GM20431 (cell line): ENCODE measurements at regions not wholly inside any gene's neighbourhood (a gene's known extent, or its start where the extent isn't known, plus 50 kb on each side); places are given as distances from the start of the nearest gene placed in this dataset.

ENCODE experiments used
- in situ Hi-C: fragments of 300-500 bp; cut with MseI, MboI; formaldehyde crosslinking; loops from one replicate; pipeline ENCODE4 v1.15.0; 2020; ENCODE audit warnings: low sequenced_read_pairs; ENCODE audit not compliant: unreplicated experiment

GRCh38 chr11:116538677-116539076 lies 234.1 kb downstream of the BUD13 start:
- in situ Hi-C loops, result no loop called here

DNA sequence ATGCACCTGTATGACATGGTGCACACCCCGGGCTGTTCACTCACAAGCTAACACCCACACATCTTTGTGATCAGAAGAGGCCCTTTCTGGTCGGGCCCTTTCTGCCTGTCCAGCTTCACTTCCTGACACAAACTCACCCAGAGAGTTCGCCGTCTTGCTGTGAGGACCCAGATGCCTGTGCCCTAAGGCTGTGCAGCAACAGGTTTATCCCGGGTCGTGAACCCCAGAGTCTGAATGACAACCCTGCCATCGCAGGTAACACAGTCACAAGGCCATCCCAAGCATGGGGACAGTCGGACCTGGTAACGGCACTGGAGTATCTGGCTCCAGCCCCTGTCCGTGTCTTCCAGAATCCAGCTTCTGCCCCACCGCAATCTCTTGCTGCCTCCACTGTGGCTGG lies 235.1 kb downstream of the BUD13 start:
- in situ Hi-C loops, result no loop called here

DNA sequence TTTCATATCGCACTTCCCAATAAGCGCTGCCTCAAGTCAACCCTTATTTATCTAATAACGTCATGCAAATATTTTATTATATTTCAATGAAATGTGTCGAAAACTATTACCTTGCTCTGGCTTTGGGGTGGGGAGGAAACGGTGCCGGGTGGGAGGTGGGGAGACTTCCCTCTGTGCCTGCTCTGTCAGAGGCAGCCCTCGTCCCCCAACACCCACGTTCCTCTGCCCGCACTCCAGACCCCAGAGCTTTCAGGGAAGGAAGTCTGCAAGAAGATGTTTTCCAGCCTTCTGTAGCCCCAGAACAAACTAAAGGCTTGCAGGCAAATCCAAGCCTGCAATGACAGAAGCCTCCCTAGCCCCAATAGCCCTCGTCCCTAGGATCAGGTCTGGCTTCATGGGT lies 235.7 kb downstream of the BUD13 start:
- in situ Hi-C loops, result no loop called here

GRCh38 chr11:116536416-116536815 lies 236.4 kb downstream of the BUD13 start:
- in situ Hi-C loops, result no loop called here

- in situ Hi-C loops, result no loop called here
Observed at GRCh38 chr11:116535994-116536393, 236.8 kb downstream of the BUD13 start.

DNA sequence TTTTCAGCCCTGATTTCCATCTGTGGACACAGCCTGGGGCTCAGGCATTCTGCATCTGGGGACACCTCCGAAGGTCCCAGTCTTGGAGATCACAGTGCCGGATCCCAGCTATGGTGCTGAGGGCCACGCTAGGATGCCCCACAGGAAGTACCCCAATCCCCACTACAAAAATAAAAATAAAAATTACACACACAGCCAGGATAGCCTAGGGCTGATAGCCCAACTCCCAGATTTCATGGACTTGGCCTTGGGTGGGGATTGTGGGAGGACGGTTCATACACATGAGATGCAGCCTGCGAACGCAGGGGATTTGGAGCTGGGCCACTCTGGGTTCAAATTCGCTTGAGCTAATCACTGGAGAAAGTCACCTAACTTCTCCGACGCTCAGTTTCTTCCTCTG lies 237.7 kb downstream of the BUD13 start:
- in situ Hi-C loops, result no loop called here

DNA sequence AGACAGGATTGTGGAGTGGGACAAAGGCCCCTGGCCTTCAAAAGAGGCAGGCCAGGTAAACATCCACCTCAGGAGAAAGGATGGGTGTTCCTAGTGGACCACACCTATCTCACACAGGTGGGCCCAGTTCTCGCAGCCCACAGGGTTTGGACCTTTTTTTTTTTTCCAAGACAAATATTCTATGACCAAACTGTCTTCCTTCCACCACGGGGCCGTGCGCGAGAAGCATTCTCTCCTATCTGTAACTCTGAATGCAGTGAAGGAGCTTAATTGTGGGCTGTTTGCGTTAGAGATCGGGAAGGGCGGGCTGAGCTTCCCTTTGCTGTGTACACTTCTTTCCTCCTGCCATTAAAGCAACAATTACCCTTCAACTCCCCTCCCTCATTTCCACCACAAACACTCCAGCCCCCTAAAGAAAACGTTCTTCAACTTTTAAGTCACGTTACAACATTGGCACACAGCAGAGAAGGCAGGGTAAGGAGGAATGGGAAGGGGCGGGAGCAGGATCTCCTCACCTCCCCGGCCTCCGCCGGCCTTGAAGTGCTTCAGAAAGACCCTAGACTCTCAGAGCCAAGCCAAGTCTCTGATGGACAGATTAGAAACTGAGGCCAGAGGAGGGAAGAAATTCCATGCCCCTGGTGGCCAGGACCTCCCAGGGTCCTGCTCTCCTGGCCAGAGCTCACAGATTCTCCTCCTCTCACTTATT lies 238.4 kb downstream of the BUD13 start:
- in situ Hi-C loops, result no loop called here

DNA sequence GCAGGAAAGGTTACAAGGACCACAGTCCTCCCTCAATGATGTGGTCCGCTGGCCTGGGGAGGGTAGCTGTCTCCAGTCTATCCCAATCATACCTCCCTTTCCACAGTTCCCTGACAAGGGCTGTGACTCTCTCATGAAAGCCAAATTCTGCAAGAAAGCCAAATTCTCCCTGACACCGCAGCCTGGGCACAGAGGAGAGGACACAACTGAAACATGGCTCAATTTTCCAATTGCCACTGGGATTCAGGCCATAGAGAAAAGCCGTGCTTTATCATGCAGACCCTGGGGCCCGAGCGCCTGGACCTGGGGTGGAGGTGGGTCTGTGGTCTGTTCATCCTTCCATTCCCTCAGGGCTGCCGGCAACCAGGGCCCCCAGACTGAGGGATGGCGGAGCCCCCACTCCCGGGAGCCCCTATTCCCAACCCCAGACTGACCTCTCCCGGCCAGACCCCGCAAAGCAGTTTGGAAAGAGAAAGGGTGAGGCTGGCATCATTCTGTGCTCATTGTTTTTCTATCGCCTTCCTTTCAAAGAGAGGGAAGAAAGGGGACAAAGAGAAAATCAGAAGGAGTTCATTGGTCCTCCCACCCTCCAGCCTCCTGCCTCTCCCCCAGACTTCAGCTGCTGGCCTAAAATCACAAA lies 239.5 kb downstream of the BUD13 start:
- in situ Hi-C loops, result no loop called here

DNA sequence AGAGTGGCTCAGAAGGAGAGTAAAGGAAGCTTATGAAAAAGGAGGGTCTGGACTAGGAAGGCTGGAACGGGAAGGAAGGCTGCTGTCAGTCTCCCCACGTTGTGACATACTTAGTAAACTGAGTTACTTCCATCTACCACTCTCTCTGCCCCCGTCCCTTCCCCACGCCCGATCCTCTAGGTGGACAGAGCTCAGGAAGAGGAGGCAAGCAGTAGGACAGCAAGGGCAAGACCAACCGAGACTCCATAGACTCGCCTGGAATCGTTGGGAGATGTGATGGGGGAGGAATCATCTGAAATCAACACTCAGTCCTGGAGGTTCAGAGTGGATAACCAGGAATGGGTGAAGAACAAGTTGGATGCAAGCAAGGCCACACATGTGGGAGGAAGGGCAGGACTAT lies 240.7 kb downstream of the BUD13 start:
- in situ Hi-C loops, result no loop called here

GRCh38 chr11:116530705-116531104 lies 242.1 kb downstream of the BUD13 start:
- in situ Hi-C loops, result no loop called here

DNA sequence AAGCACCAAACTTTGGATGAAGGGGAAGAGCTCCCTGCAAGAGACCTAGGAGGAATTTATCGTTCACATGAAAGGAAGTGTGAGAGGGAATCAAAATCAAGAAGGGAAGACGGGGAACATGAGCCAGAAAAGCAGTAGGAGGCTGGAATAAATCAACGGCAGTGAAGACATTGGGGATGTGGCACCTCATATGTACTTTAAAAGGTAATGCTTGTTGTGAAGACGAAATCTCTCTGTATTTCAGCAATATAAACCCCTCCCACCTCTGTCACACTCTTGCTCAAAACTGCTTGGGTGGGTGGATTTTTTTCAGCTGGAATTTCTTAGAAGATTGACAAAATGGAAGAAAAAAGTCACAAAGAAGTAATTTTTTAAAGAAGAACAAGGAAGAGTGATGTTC lies 243.5 kb downstream of the BUD13 start:
- in situ Hi-C loops, result no loop called here

GRCh38 chr11:116527180-116527991 lies 245.4 kb downstream of the BUD13 start:
- in situ Hi-C loops, result no loop called here

- in situ Hi-C loops, result no loop called here
Observed at GRCh38 chr11:116525961-116526495, 246.8 kb downstream of the BUD13 start.

- in situ Hi-C loops, result no loop called here
Observed at GRCh38 chr11:116519499-116519898, 253.3 kb downstream of the BUD13 start.

- in situ Hi-C loops, result no loop called here
Observed at GRCh38 chr11:116518141-116518540, 254.6 kb downstream of the BUD13 start.

DNA sequence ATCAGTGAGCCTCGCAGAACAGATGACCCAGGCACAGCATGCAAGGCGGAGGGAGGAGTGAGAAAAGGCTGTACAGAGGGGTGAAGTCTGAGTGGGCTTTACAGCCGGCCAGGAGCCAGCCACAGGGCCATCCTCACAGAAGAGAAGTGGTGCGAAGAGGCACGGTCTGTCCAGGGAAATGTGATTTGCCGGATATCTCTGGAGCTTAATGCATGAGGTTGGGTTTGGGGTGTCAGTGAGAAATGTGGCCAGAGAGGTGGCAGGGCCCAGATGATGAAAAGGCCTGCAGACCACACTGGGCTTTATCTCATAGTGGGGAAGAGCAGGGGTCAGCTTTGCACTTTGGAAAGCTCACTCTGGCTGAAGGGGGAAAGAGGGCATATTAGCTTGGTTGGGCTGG lies 255.2 kb downstream of the BUD13 start:
- in situ Hi-C loops, result no loop called here

DNA sequence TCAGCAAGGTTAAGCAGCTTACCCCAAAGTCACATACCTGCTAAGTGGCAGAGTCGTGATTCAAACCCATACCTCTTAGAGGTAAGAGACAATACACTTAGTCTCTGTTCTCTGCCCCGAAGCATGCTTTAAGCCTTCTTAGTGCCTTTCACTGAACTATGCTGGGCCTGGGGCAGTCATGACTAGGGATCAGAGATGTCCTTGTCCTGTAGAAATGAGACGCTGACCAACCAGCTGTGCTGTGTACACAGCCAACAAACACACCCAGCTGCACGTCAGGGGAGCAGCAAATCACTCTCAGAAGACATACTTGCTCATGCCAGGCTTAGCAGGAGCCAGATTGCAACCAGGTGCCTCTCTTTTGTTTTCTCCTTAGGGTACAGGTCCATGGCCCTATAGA lies 255.7 kb downstream of the BUD13 start:
- in situ Hi-C loops, result no loop called here

GRCh38 chr11:116515664-116516184 lies 257.1 kb downstream of the BUD13 start:
- in situ Hi-C loops, result no loop called here

GRCh38 chr11:116513894-116514293 lies 258.9 kb downstream of the BUD13 start:
- in situ Hi-C loops, result no loop called here

DNA sequence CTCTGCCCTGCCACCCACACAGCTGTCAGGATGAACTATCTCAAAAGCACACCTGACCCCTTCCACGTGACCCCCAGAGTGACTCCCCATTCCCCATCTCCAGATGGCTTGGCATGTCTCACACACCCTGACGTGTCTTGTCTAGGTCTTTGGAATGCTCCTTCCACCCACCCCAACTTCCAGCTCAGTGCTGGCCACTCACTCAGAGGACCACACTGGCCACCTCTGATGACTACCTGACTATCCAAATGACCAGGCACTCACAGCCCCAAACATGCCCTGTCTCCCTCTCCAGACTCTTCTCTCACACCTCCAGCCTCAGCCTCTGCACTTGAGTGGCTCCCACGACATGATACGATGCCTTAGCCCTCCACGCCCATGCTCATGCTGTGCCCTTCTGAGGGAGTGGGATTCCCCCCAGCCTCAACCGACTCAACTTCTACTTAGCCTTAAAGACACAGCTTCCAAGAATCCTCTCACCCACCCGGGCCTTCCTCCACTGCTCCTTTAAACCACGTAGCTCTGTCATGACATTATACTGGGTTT lies 259.4 kb downstream of the BUD13 start:
- in situ Hi-C loops, result no loop called here
